ENCODE measurements at regions not wholly inside any gene's neighbourhood (a gene's known extent, or its start where the extent isn't known, plus 50 kb on each side); places are given as distances from the start of the nearest gene placed in this dataset.

DNA sequence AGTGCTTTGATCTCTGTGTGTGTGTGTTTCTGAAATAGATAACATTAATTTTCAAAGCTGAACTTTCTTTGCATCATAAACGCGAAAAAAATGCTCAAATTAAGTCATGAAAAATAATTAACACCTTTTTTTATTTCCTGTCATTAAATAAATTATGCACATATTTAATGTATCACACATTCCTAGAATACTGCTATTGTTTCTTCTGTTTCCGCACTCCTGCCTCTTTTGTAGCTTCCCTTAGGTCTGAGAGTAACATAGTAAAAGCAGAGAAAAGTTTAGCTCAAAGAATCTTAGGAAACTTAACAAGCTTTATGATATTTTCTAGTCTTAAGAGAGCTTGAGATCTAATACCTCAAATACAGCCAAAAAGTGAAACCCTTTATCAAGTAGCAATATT lies 504.2 kb downstream of the JRKL start:
- Histone ChIP-seq H3K36me3 (ENCODE audit: control insufficient read depth in 4 of 4, insufficient read depth in 3 of 4, low read depth in 1 of 4, low read length in 3 of 4) (no peaks in the 10 kb centered on the region), H3K9me3 (ENCODE audit: control insufficient read depth in 4 of 4, low read length in 3 of 4) (no peaks in the 10 kb centered on the region), H3K9ac (ENCODE audit: low read depth in 1 of 2, low read length in 2 of 2) (no peak overlapping the region), H3K4me3 (ENCODE audit: low read depth in 1 of 3, low read length in 3 of 3) (no peak overlapping the region), H3K27ac (ENCODE audit: low read depth in 1 of 2, low read length in 2 of 2) (no peak overlapping the region), H3K4me1 (ENCODE audit: control insufficient read depth in 4 of 4, insufficient read depth in 4 of 4, low read length in 3 of 4) (no peaks in the 10 kb centered on the region), H3K27me3 (ENCODE audit: control insufficient read depth in 4 of 4, insufficient read depth in 4 of 4, low read length in 3 of 4) (no peaks in the 10 kb centered on the region)
- DNase-seq (ENCODE audit: low spot score): no peak
- WGBS: 65% methylated on average over 3 of the region's 3 CpGs
- TF ChIP-seq, protein P1, sequence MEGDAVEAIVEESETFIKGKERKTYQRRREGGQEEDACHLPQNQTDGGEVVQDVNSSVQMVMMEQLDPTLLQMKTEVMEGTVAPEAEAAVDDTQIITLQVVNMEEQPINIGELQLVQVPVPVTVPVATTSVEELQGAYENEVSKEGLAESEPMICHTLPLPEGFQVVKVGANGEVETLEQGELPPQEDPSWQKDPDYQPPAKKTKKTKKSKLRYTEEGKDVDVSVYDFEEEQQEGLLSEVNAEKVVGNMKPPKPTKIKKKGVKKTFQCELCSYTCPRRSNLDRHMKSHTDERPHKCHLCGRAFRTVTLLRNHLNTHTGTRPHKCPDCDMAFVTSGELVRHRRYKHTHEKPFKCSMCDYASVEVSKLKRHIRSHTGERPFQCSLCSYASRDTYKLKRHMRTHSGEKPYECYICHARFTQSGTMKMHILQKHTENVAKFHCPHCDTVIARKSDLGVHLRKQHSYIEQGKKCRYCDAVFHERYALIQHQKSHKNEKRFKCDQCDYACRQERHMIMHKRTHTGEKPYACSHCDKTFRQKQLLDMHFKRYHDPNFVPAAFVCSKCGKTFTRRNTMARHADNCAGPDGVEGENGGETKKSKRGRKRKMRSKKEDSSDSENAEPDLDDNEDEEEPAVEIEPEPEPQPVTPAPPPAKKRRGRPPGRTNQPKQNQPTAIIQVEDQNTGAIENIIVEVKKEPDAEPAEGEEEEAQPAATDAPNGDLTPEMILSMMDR (IDR thresholded peaks at IDR 0.05; ENCODE audit: low read depth, low read length, missing input control): no peak
- TF ChIP-seq FOXA2 (IDR thresholded peaks at IDR 0.05): no peak
- TF ChIP-seq YY1 (IDR thresholded peaks at IDR 0.05): no peak
- TF ChIP-seq GABPA (IDR thresholded peaks at IDR 0.05 in 1 of 2, conservative IDR thresholded peaks at IDR 0.05 in 1 of 2): no peak
- TF ChIP-seq RXRA (IDR thresholded peaks at IDR 0.05): no peak
- no peak for TF ChIP-seq JUND (IDR thresholded peaks at IDR 0.05)
- TF ChIP-seq, protein P2, sequence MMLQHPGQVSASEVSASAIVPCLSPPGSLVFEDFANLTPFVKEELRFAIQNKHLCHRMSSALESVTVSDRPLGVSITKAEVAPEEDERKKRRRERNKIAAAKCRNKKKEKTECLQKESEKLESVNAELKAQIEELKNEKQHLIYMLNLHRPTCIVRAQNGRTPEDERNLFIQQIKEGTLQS (IDR thresholded peaks at IDR 0.05): no peak
- TF ChIP-seq HNF4A (conservative IDR thresholded peaks at IDR 0.05): no peak
- TF ChIP-seq, protein P3, sequence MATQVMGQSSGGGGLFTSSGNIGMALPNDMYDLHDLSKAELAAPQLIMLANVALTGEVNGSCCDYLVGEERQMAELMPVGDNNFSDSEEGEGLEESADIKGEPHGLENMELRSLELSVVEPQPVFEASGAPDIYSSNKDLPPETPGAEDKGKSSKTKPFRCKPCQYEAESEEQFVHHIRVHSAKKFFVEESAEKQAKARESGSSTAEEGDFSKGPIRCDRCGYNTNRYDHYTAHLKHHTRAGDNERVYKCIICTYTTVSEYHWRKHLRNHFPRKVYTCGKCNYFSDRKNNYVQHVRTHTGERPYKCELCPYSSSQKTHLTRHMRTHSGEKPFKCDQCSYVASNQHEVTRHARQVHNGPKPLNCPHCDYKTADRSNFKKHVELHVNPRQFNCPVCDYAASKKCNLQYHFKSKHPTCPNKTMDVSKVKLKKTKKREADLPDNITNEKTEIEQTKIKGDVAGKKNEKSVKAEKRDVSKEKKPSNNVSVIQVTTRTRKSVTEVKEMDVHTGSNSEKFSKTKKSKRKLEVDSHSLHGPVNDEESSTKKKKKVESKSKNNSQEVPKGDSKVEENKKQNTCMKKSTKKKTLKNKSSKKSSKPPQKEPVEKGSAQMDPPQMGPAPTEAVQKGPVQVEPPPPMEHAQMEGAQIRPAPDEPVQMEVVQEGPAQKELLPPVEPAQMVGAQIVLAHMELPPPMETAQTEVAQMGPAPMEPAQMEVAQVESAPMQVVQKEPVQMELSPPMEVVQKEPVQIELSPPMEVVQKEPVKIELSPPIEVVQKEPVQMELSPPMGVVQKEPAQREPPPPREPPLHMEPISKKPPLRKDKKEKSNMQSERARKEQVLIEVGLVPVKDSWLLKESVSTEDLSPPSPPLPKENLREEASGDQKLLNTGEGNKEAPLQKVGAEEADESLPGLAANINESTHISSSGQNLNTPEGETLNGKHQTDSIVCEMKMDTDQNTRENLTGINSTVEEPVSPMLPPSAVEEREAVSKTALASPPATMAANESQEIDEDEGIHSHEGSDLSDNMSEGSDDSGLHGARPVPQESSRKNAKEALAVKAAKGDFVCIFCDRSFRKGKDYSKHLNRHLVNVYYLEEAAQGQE (IDR thresholded peaks at IDR 0.05): no peak
- TF ChIP-seq, protein P4, sequence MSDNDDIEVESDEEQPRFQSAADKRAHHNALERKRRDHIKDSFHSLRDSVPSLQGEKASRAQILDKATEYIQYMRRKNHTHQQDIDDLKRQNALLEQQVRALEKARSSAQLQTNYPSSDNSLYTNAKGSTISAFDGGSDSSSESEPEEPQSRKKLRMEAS (IDR thresholded peaks at IDR 0.05): no peak
- no peak for TF ChIP-seq HNF4G (IDR thresholded peaks at IDR 0.05)
- no peak for TF ChIP-seq FOXA1 (IDR thresholded peaks at IDR 0.05)
- no peak for TF ChIP-seq TAF1 (conservative IDR thresholded peaks at IDR 0.05)
- no peak for TF ChIP-seq EGR1 (IDR thresholded peaks at IDR 0.05; ENCODE audit: low read depth in 2 of 2)
- TF ChIP-seq, protein P5, sequence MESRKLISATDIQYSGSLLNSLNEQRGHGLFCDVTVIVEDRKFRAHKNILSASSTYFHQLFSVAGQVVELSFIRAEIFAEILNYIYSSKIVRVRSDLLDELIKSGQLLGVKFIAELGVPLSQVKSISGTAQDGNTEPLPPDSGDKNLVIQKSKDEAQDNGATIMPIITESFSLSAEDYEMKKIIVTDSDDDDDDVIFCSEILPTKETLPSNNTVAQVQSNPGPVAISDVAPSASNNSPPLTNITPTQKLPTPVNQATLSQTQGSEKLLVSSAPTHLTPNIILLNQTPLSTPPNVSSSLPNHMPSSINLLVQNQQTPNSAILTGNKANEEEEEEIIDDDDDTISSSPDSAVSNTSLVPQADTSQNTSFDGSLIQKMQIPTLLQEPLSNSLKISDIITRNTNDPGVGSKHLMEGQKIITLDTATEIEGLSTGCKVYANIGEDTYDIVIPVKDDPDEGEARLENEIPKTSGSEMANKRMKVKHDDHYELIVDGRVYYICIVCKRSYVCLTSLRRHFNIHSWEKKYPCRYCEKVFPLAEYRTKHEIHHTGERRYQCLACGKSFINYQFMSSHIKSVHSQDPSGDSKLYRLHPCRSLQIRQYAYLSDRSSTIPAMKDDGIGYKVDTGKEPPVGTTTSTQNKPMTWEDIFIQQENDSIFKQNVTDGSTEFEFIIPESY (IDR thresholded peaks at IDR 0.05): no peak
- TF ChIP-seq RAD21 (IDR thresholded peaks at IDR 0.05): no peak
- TF ChIP-seq NR2F2 (IDR thresholded peaks at IDR 0.05): no peak
- no peak for TF ChIP-seq SP1 (IDR thresholded peaks at IDR 0.05)
